Heart left ventricle (tissue), 13 donors: ENCODE measurements at regions not wholly inside any gene's neighbourhood (a gene's known extent, or its start where the extent isn't known, plus 50 kb on each side); places are given as distances from the start of the nearest gene placed in this dataset.
"Not testable (repeated sequence)": the region's sequence is repeated elsewhere in the genome, so short reads cannot be mapped to it uniquely, and the experiment has no call there.

Experiments used
- CTCF ChIP-seq, 12 donors: fragments of 200-600 bp; sonication (generic) in 4 of 12; IDR thresholded peaks; one replicate each; pipeline versions ENCODE4 v1.5.0 to v1.8.0; 2018 to 2022; ENCODE audit warnings: antibody characterized with exemption in 12 of 12, mild to moderate bottlenecking in 5 of 12
- POLR2A ChIP-seq, 2 donors: fragments of 450-650 bp; IDR thresholded peaks; one replicate each; pipeline ENCODE4 v1.6.1; 2017; ENCODE audit warnings: antibody characterized with exemption in 2 of 2, mild to moderate bottlenecking in 2 of 2, moderate library complexity in 2 of 2
- donor health status: ischemic (EF 13 %, LVEDD 7.1; RV severe dilation, severe dysfunction).
- donor health status: DM: no; HTN: yes; CAD: no.
- donor health status: DM: no; HTN: no; CAD: no.
- donor health status: ischemic (EF 25% LVEDD 6.9; RV normal size, moderate dysfunction).
- donor health status: ischemic (EF 25% LVEDD 5.7; RV mildly dilated, moderate dysfunction).
- donor health status: ischemic (EF 35%, LVEDD 5.7; RV mildly dilated, moderate dysfunction).
- donor health status: nonischemic (EF 11% LVEDD 7.7; RV severe dilation, severe dysfunction).
- donor health status: DM: yes; HTN: yes; CAD: no.
- donor health status: PGD.
- donor health status: ischemic (EF 29% LVEDD 5.4; RV normal size, mild dysfunction).
- donor health status: nonischemic (EF 23%, LVEDD 6.1; RV moderate dilation, normal function).

DNA sequence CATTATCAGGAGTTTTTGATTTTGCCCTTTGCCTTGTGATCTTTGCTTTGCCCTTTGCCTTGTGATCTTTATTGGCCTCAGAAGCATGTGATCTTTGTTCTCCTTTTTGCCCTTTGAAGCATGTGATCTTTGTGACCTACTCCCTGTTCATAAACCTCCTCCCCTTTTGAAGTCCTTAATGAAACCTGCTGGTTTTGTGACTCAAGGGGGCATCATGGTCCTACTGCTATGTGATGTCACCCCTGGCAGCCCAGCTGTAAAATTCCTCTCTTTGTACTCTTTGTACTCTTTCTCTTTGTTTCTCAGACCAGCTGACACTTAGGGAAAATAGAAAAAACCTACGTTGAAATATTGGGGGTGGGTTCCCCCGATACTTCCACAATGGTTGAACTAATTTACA is 356.1 kb upstream of the NRP1 start:
- TF ChIP-seq POLR2A, CTCF (IDR thresholded peaks at IDR 0.05): not testable (repeated sequence)
